PFSK-1 (cell line): ENCODE measurements at regions not wholly inside any gene's neighbourhood (a gene's known extent, or its start where the extent isn't known, plus 50 kb on each side); places are given as distances from the start of the nearest gene placed in this dataset.

ENCODE experiments used
- POLR2AphosphoS5 ChIP-seq: IDR thresholded peaks from 2 replicates; pipeline ENCODE4 v1.6.1; 2012; ENCODE audit warnings: low read depth, mild to moderate bottlenecking, control low read depth, low read length, moderate library complexity
- TAF1 ChIP-seq: IDR thresholded peaks from 2 replicates; pipeline ENCODE4 v1.6.1; 2012; ENCODE audit warnings: low read length, control low read depth, borderline replicate concordance; ENCODE audit not compliant: insufficient read depth

- TF ChIP-seq POLR2AphosphoS5 (no peak), TAF1 (no peak)
Observed at GRCh38 chr21:32844653-32845436, 73.3 kb upstream of the PAXBP1 start.
